Fibroblast of the aortic adventitia (primary cell): ENCODE measurements at regions not wholly inside any gene's neighbourhood (a gene's known extent, or its start where the extent isn't known, plus 50 kb on each side); places are given as distances from the start of the nearest gene placed in this dataset.

ENCODE experiments used
- DNase-seq: peaks from one replicate; pipeline ENCODE4 v3.0.0-alpha.2; 2010; ENCODE audit warnings: low read depth
- H3K4me3 ChIP-seq: 2 replicates; pipeline ENCODE4 v1.5.1; 2011; ENCODE audit warnings: low read depth, mild to moderate bottlenecking, control low read depth, low read length, moderate library complexity
- TF ChIP-seq, protein P1 (sequence below): IDR thresholded peaks from 2 replicates; pipeline ENCODE4 v1.5.1; 2011; ENCODE audit warnings: mild to moderate bottlenecking, low read length, control low read depth, inconsistent platforms; ENCODE audit not compliant: insufficient read depth

GRCh38 chr4:32140636-32141035 lies 1420.5 kb downstream of the PCDH7 start:
- TF ChIP-seq, protein P1, sequence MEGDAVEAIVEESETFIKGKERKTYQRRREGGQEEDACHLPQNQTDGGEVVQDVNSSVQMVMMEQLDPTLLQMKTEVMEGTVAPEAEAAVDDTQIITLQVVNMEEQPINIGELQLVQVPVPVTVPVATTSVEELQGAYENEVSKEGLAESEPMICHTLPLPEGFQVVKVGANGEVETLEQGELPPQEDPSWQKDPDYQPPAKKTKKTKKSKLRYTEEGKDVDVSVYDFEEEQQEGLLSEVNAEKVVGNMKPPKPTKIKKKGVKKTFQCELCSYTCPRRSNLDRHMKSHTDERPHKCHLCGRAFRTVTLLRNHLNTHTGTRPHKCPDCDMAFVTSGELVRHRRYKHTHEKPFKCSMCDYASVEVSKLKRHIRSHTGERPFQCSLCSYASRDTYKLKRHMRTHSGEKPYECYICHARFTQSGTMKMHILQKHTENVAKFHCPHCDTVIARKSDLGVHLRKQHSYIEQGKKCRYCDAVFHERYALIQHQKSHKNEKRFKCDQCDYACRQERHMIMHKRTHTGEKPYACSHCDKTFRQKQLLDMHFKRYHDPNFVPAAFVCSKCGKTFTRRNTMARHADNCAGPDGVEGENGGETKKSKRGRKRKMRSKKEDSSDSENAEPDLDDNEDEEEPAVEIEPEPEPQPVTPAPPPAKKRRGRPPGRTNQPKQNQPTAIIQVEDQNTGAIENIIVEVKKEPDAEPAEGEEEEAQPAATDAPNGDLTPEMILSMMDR, result no peak
- no peak overlapping the region for H3K4me3 ChIP-seq
- DNase-seq, result peak; percentile 89

- no peak overlapping the region for H3K4me3 ChIP-seq
- TF ChIP-seq, protein P1, result no peak
- DNase-seq, result peak; percentile 14
These were observed 1421.9 kb downstream of the PCDH7 start for GRCh38 chr4:32142075-32142474.

DNA sequence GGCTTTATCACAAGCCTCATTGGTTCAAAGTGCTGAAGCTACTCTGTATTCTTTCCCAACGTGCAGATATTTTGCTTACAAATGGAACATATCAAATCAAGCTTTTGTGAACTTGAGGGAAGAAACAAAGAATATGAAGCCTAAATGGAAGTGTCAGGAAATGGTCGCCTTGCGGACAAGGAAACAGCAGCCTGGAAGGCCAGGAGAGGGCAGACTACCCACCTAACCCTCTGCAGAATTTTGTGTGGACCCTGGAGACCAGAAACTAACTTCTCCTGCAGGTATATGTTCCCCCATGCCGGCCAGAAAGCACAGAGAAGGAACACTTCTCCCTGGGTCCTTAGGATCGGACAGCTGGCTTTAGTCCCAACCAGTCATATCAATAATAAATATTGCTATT lies 1425.8 kb downstream of the PCDH7 start:
- TF ChIP-seq, protein P1, result no peak

GRCh38 chr4:32147446-32148085 lies 1427.4 kb downstream of the PCDH7 start:
- TF ChIP-seq, protein P1, result no peak
- DNase-seq, result peak; percentile 9

More for the DNA sequence above, 1425.8 kb downstream of the PCDH7 start:
- DNase-seq, result no peak
- H3K4me3 ChIP-seq, result no peak overlapping the region

DNA sequence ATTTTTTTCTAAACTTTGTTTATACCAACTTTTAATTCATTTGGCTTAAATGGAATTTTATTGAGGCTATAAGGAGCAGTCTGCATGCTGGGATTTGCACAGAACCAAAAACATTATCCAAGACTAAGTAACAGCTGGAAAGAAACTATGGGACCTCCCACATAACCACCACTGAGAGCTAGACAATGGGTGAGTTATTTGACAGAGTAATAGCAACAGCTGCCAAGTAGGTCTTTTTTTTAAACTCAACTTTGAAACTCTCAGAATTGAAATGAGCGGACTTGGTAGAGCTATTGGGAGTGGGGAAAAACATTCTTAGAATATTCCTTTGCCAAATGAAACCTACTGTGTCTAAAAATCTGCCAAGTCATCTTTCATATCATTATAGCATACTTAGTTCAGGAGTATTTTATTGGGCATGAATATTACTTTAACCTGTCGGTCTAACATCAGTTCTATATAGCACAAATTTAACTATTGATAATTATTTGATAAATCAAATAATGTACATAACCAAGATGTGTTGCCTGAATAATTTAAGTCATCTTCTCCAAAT lies 1428.0 kb downstream of the PCDH7 start:
- TF ChIP-seq, protein P1, result no peak
- H3K4me3 ChIP-seq, result no peak overlapping the region
- peak; percentile 84 for DNase-seq

More at GRCh38 chr4:32147446-32148085, 1427.4 kb downstream of the PCDH7 start:
- no peak overlapping the region for H3K4me3 ChIP-seq

- TF ChIP-seq, protein P1, result no peak
These were observed 1438.8 kb downstream of the PCDH7 start for GRCh38 chr4:32158961-32159360.

More at GRCh38 chr4:32158961-32159360, 1438.8 kb downstream of the PCDH7 start:
- no peak overlapping the region for H3K4me3 ChIP-seq
- DNase-seq, result no peak
